GM23338 (cell line): ENCODE measurements at regions not wholly inside any gene's neighbourhood (a gene's known extent, or its start where the extent isn't known, plus 50 kb on each side); places are given as distances from the start of the nearest gene placed in this dataset.

Experiments
- ATAC-seq: fragments of 200-7000 bp; cut with Tn5 transposase; 3 replicates; pipeline ENCODE4 v1.9.1; 2020
- DNase-seq: peaks from one replicate; pipeline ENCODE4 v3.0.0-alpha.2; 2015; ENCODE audit warnings: low spot score
- H2AFZ ChIP-seq: fragments of 200-600 bp; sonication (generic); 2 replicates; pipeline ENCODE4 v1.8.0; 2016; ENCODE audit warnings: antibody characterized with exemption, mild to moderate bottlenecking, moderate library complexity
- H3F3A ChIP-seq: fragments of 200-600 bp; sonication (generic); replicated peaks from 2 replicates; pipeline ENCODE4 v1.8.0; 2017; ENCODE audit warnings: antibody characterized with exemption, mixed run types, low read depth
- H3K27ac ChIP-seq: fragments of 200-600 bp; sonication (generic); 2 replicates; pipeline ENCODE4 v1.6.1; 2016; ENCODE audit warnings: low read depth
- H3K27me3 ChIP-seq: fragments of 200-600 bp; sonication (generic); 2 replicates; pipeline ENCODE4 v1.8.0; 2016; ENCODE audit warnings: mild to moderate bottlenecking, mixed run types, moderate library complexity; ENCODE audit not compliant: insufficient read depth
- H3K36me3 ChIP-seq: fragments of 200-600 bp; sonication (generic); 2 replicates; pipeline ENCODE4 v1.8.0; 2016; ENCODE audit warnings: mild to moderate bottlenecking; ENCODE audit not compliant: insufficient read depth
- H3K4me1 ChIP-seq: fragments of 200-600 bp; sonication (generic); 2 replicates; pipeline ENCODE4 v1.8.0; 2016; ENCODE audit warnings: mild to moderate bottlenecking, moderate library complexity; ENCODE audit not compliant: insufficient read depth
- H3K4me2 ChIP-seq: fragments of 200-600 bp; sonication (generic); 2 replicates; pipeline ENCODE4 v1.7.1; 2017; ENCODE audit warnings: mixed run types
- H3K4me3 ChIP-seq: fragments of 200-600 bp; sonication (generic); 2 replicates; pipeline ENCODE4 v1.6.1; 2016; ENCODE audit warnings: mixed run types
- H3K79me2 ChIP-seq: fragments of 200-600 bp; sonication (generic); replicated peaks from 2 replicates; pipeline ENCODE4 v1.8.0; 2017; ENCODE audit warnings: mild to moderate bottlenecking; ENCODE audit not compliant: insufficient read depth
- H3K9me2 ChIP-seq: fragments of 200-600 bp; sonication (generic); 2 replicates; pipeline ENCODE4 v1.8.0; 2017; ENCODE audit not compliant: insufficient read depth
- H4K20me1 ChIP-seq: fragments of 200-600 bp; sonication (generic); replicated peaks from 2 replicates; pipeline ENCODE4 v1.8.0; 2017; ENCODE audit warnings: mild to moderate bottlenecking; ENCODE audit not compliant: insufficient read depth
- H3K27ac Mint-ChIP-seq: 2 replicates; pipeline ENCODE4 v1.8.0; 2020; ENCODE audit warnings: inconsistent platforms, mild to moderate bottlenecking, moderate library complexity, mixed read lengths
- H3K27me3 Mint-ChIP-seq: 3 replicates; pipeline ENCODE4 v1.8.0; 2022; ENCODE audit warnings: low read depth, mild to moderate bottlenecking, moderate library complexity, mixed read lengths, inconsistent platforms; ENCODE audit not compliant: insufficient read depth, poor library complexity
- H3K36me3 Mint-ChIP-seq: 3 replicates; pipeline ENCODE4 v1.8.0; 2021; ENCODE audit warnings: low read depth, mild to moderate bottlenecking, inconsistent platforms, moderate library complexity, mixed read lengths
- H3K4me1 Mint-ChIP-seq: 3 replicates; pipeline ENCODE4 v1.8.0; 2020; ENCODE audit warnings: mild to moderate bottlenecking, inconsistent platforms, mixed read lengths
- H3K4me3 Mint-ChIP-seq: 3 replicates; pipeline ENCODE4 v1.8.0; 2021; ENCODE audit warnings: moderate library complexity, mild to moderate bottlenecking, inconsistent platforms, mixed read lengths
- H3K9me3 Mint-ChIP-seq: 3 replicates; pipeline ENCODE4 v1.8.0; 2020; ENCODE audit warnings: moderate library complexity, mild to moderate bottlenecking, inconsistent platforms, mixed read lengths
- CREB1 ChIP-seq: fragments of 250-450 bp; sonication (Bioruptor Pico); IDR thresholded peaks from 2 replicates; pipeline ENCODE4 v1.5.0; 2020; ENCODE audit warnings: low read depth, mild to moderate bottlenecking, moderate library complexity
- EZH2 ChIP-seq: fragments of 200-600 bp; sonication (generic); IDR thresholded peaks from one replicate; pipeline ENCODE4 v1.8.0; 2017; ENCODE audit warnings: antibody characterized with exemption, mild to moderate bottlenecking, low read depth; ENCODE audit not compliant: unreplicated experiment
- EZH2phosphoT487 ChIP-seq: fragments of 200-600 bp; sonication (generic); IDR thresholded peaks from one replicate; pipeline ENCODE4 v1.8.1; 2018; ENCODE audit warnings: antibody characterized with exemption; ENCODE audit not compliant: unreplicated experiment
- JUNB ChIP-seq: IDR thresholded peaks from one replicate; pipeline ENCODE4 v1.6.1; 2016; ENCODE audit warnings: antibody characterized with exemption; ENCODE audit not compliant: unreplicated experiment
- NANOG ChIP-seq: IDR thresholded peaks from 2 replicates; pipeline ENCODE4 v1.6.1; 2016; ENCODE audit warnings: antibody characterized with exemption, borderline replicate concordance
- POLR2AphosphoS5 ChIP-seq: IDR thresholded peaks from 2 replicates; pipeline ENCODE4 v1.6.1; 2016; ENCODE audit warnings: antibody characterized with exemption, low read depth
- STAT1 ChIP-seq: IDR thresholded peaks from one replicate; pipeline ENCODE4 v1.6.1; 2016; ENCODE audit warnings: antibody characterized with exemption; ENCODE audit not compliant: unreplicated experiment
- ZNF114 ChIP-seq: fragments of 250-450 bp; sonication (Bioruptor Pico); IDR thresholded peaks from 2 replicates; pipeline ENCODE4 v1.5.0; 2020; ENCODE audit warnings: mild to moderate bottlenecking, moderate library complexity
- ZNF331 ChIP-seq: fragments of 250-450 bp; sonication (Bioruptor Pico); IDR thresholded peaks from 2 replicates; pipeline ENCODE4 v1.5.0; 2020; ENCODE audit warnings: low read depth, mild to moderate bottlenecking, moderate library complexity
- TF ChIP-seq, protein P1 (sequence below): IDR thresholded peaks from 2 replicates; pipeline ENCODE4 v1.6.1; 2016; ENCODE audit warnings: antibody characterized with exemption
- TF ChIP-seq, protein P2 (sequence below): fragments of 250-450 bp; sonication (Bioruptor Pico); IDR thresholded peaks from 2 replicates; pipeline ENCODE4 v1.5.0; 2020; ENCODE audit warnings: mild to moderate bottlenecking, moderate library complexity
- TF ChIP-seq, protein P3 (sequence below), 2 experiments: fragments of 200-600 bp in 1 of 2; sonication (generic) in 1 of 2; conservative IDR thresholded peaks; 2 replicates each; pipeline versions ENCODE4 v1.5.1 to v1.6.1; 2016 to 2017; ENCODE audit warnings: antibody characterized with exemption in 2 of 2, low read depth in 2 of 2, mild to moderate bottlenecking in 2 of 2, moderate library complexity in 1 of 2
- TF ChIP-seq, protein P4 (sequence below): IDR thresholded peaks from one replicate; pipeline ENCODE4 v1.6.1; 2018; ENCODE audit warnings: antibody characterized with exemption; ENCODE audit not compliant: unreplicated experiment

DNA sequence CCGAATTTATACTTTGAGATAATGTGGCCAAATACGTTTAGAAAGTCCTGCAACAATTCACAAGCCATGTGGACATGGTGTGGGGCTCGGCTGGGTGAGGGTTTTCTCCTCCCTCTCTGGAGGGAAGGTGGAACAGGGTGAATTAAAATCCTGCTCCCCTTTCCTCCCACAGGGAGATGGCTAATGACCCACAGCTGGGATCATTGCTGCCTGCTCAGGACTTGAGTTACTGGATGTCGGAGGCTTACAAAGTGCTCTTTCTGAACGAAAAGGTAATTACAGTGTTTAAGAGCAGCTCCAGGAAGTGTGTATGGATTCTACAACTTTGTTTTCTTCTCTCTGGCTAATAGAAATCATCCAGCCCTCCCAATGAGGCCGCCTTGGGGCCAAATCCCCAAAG is 97.9 kb upstream of the ALKAL2 start:
- Histone ChIP-seq H3K27me3 (no peaks in the 10 kb centered on the region), H3K4me2 (no peak overlapping the region), H4K20me1 (no peaks in the 10 kb centered on the region), H3K36me3 (no peaks in the 10 kb centered on the region), H3K79me2 (no peaks in the 10 kb centered on the region), H3F3A (peaks cover 14% of the 10 kb centered on the region), H3K4me3 (no peak overlapping the region), H3K9me2 (no peaks in the 10 kb centered on the region), H3K27ac (no peak overlapping the region), H3K4me1 (peaks cover 12% of the 10 kb centered on the region; the same call in 1 of the 2 replicates), H2AFZ (peak overlapping the region; percentile 52; the same call in 1 of the 2 replicates)
- DNase-seq: no peak
- H3K27ac Mint-ChIP-seq: no peak overlapping the region
- peaks cover 26% of the 10 kb centered on the region for H3K4me1 Mint-ChIP-seq
- no peaks in the 10 kb centered on the region for H3K36me3 Mint-ChIP-seq
- H3K27me3 Mint-ChIP-seq: peaks cover 13% of the 10 kb centered on the region
- H3K9me3 Mint-ChIP-seq: no peaks in the 10 kb centered on the region
- TF ChIP-seq, protein P1, sequence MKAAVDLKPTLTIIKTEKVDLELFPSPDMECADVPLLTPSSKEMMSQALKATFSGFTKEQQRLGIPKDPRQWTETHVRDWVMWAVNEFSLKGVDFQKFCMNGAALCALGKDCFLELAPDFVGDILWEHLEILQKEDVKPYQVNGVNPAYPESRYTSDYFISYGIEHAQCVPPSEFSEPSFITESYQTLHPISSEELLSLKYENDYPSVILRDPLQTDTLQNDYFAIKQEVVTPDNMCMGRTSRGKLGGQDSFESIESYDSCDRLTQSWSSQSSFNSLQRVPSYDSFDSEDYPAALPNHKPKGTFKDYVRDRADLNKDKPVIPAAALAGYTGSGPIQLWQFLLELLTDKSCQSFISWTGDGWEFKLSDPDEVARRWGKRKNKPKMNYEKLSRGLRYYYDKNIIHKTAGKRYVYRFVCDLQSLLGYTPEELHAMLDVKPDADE: no peak
- TF ChIP-seq NANOG (no peak), STAT1 (no peak), ZNF114 (CRISPR knock-in tag) (no peak), CREB1 (CRISPR knock-in tag) (no peak), ZNF331 (no peak), JUNB (no peak), EZH2 (no peak), EZH2phosphoT487 (no peak), POLR2AphosphoS5 (no peak)
- TF ChIP-seq, protein P2, sequence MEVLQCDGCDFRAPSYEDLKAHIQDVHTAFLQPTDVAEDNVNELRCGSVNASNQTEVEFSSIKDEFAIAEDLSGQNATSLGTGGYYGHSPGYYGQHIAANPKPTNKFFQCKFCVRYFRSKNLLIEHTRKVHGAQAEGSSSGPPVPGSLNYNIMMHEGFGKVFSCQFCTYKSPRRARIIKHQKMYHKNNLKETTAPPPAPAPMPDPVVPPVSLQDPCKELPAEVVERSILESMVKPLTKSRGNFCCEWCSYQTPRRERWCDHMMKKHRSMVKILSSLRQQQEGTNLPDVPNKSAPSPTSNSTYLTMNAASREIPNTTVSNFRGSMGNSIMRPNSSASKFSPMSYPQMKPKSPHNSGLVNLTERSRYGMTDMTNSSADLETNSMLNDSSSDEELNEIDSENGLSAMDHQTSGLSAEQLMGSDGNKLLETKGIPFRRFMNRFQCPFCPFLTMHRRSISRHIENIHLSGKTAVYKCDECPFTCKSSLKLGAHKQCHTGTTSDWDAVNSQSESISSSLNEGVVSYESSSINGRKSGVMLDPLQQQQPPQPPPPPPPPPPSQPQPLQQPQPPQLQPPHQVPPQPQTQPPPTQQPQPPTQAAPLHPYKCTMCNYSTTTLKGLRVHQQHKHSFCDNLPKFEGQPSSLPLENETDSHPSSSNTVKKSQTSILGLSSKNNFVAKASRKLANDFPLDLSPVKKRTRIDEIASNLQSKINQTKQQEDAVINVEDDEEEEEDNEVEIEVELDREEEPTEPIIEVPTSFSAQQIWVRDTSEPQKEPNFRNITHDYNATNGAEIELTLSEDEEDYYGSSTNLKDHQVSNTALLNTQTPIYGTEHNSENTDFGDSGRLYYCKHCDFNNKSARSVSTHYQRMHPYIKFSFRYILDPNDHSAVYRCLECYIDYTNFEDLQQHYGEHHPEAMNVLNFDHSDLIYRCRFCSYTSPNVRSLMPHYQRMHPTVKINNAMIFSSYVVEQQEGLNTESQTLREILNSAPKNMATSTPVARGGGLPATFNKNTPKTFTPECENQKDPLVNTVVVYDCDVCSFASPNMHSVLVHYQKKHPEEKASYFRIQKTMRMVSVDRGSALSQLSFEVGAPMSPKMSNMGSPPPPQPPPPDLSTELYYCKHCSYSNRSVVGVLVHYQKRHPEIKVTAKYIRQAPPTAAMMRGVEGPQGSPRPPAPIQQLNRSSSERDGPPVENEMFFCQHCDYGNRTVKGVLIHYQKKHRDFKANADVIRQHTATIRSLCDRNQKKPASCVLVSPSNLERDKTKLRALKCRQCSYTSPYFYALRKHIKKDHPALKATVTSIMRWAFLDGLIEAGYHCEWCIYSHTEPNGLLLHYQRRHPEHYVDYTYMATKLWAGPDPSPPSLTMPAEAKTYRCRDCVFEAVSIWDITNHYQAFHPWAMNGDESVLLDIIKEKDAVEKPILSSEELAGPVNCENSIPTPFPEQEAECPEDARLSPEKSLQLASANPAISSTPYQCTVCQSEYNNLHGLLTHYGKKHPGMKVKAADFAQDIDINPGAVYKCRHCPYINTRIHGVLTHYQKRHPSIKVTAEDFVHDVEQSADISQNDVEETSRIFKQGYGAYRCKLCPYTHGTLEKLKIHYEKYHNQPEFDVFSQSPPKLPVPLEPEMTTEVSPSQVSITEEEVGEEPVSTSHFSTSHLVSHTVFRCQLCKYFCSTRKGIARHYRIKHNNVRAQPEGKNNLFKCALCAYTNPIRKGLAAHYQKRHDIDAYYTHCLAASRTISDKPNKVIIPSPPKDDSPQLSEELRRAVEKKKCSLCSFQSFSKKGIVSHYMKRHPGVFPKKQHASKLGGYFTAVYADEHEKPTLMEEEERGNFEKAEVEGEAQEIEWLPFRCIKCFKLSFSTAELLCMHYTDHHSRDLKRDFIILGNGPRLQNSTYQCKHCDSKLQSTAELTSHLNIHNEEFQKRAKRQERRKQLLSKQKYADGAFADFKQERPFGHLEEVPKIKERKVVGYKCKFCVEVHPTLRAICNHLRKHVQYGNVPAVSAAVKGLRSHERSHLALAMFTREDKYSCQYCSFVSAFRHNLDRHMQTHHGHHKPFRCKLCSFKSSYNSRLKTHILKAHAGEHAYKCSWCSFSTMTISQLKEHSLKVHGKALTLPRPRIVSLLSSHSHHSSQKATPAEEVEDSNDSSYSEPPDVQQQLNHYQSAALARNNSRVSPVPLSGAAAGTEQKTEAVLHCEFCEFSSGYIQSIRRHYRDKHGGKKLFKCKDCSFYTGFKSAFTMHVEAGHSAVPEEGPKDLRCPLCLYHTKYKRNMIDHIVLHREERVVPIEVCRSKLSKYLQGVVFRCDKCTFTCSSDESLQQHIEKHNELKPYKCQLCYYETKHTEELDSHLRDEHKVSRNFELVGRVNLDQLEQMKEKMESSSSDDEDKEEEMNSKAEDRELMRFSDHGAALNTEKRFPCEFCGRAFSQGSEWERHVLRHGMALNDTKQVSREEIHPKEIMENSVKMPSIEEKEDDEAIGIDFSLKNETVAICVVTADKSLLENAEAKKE (CRISPR knock-in tag): no peak
- TF ChIP-seq, protein P3, sequence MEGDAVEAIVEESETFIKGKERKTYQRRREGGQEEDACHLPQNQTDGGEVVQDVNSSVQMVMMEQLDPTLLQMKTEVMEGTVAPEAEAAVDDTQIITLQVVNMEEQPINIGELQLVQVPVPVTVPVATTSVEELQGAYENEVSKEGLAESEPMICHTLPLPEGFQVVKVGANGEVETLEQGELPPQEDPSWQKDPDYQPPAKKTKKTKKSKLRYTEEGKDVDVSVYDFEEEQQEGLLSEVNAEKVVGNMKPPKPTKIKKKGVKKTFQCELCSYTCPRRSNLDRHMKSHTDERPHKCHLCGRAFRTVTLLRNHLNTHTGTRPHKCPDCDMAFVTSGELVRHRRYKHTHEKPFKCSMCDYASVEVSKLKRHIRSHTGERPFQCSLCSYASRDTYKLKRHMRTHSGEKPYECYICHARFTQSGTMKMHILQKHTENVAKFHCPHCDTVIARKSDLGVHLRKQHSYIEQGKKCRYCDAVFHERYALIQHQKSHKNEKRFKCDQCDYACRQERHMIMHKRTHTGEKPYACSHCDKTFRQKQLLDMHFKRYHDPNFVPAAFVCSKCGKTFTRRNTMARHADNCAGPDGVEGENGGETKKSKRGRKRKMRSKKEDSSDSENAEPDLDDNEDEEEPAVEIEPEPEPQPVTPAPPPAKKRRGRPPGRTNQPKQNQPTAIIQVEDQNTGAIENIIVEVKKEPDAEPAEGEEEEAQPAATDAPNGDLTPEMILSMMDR (conservative IDR thresholded peaks at IDR 0.05; ENCODE audit: low read depth in 2 of 2): no peak
- TF ChIP-seq, protein P4, sequence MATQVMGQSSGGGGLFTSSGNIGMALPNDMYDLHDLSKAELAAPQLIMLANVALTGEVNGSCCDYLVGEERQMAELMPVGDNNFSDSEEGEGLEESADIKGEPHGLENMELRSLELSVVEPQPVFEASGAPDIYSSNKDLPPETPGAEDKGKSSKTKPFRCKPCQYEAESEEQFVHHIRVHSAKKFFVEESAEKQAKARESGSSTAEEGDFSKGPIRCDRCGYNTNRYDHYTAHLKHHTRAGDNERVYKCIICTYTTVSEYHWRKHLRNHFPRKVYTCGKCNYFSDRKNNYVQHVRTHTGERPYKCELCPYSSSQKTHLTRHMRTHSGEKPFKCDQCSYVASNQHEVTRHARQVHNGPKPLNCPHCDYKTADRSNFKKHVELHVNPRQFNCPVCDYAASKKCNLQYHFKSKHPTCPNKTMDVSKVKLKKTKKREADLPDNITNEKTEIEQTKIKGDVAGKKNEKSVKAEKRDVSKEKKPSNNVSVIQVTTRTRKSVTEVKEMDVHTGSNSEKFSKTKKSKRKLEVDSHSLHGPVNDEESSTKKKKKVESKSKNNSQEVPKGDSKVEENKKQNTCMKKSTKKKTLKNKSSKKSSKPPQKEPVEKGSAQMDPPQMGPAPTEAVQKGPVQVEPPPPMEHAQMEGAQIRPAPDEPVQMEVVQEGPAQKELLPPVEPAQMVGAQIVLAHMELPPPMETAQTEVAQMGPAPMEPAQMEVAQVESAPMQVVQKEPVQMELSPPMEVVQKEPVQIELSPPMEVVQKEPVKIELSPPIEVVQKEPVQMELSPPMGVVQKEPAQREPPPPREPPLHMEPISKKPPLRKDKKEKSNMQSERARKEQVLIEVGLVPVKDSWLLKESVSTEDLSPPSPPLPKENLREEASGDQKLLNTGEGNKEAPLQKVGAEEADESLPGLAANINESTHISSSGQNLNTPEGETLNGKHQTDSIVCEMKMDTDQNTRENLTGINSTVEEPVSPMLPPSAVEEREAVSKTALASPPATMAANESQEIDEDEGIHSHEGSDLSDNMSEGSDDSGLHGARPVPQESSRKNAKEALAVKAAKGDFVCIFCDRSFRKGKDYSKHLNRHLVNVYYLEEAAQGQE: no peak
- no peak overlapping the region for H3K4me3 Mint-ChIP-seq
- ATAC-seq: no peak
